PC-3 (cell line): ENCODE measurements at regions not wholly inside any gene's neighbourhood (a gene's known extent, or its start where the extent isn't known, plus 50 kb on each side); places are given as distances from the start of the nearest gene placed in this dataset.

ENCODE experiments used
- ATAC-seq: fragments of 200-7000 bp; cut with Tn5 transposase; 2 replicates; pipeline ENCODE4 v1.9.1; 2020; ENCODE audit warnings: mild to moderate bottlenecking, moderate library complexity
- BruUV-seq: library from RNA; stranded (reverse); fragments of 400-500 nt; replicated peaks from 2 replicates; lab custom pipeline; 2021; lab: Mats Ljungman, UMichigan
- CTCF ChIA-PET: fragments of 300-600 bp; sonication (Branson Sonifier 250); formaldehyde crosslinking; loops from one replicate; lab custom pipeline; 2022; ENCODE audit warnings: antibody characterized with exemption; lab: Charles Lee
- POLR2A ChIA-PET: fragments of 300-600 bp; sonication (Branson Sonifier 250); formaldehyde crosslinking; loops from one replicate; lab custom pipeline; 2022; ENCODE audit warnings: antibody characterized with exemption; ENCODE audit not compliant: unreplicated experiment; lab: Charles Lee
- DNase-seq: peaks from one replicate; pipeline ENCODE4 v3.0.0-alpha.2; 2015
- H2AFZ ChIP-seq: fragments of 300-600 bp; sonication (generic); 2 replicates; pipeline ENCODE4 v1.6.0; 2016; ENCODE audit warnings: antibody characterized with exemption, low read length
- H3F3A ChIP-seq: fragments of 300-600 bp; sonication (generic); one replicate; pipeline ENCODE4 v1.6.0; 2017; ENCODE audit warnings: antibody characterized with exemption, low read length, control low read depth, mild to moderate bottlenecking; ENCODE audit not compliant: unreplicated experiment
- H3K27ac ChIP-seq: fragments of 300-600 bp; sonication (generic); 2 replicates; pipeline ENCODE4 v1.5.1; 2016; ENCODE audit warnings: mild to moderate bottlenecking, low read length
- H3K27me3 ChIP-seq: fragments of 300-600 bp; sonication (generic); 2 replicates; pipeline ENCODE4 v1.6.1; 2016; ENCODE audit warnings: low read length, mixed read lengths
- H3K36me3 ChIP-seq: fragments of 300-600 bp; sonication (generic); 2 replicates; pipeline ENCODE4 v1.6.1; 2016; ENCODE audit warnings: low read depth, mixed run types, low read length, mixed read lengths
- H3K4me1 ChIP-seq: fragments of 300-600 bp; sonication (generic); 2 replicates; pipeline ENCODE4 v1.5.1; 2016; ENCODE audit warnings: low read length; ENCODE audit not compliant: insufficient read depth
- H3K4me2 ChIP-seq: fragments of 300-600 bp; sonication (generic); 2 replicates; pipeline ENCODE4 v1.6.0; 2016; ENCODE audit warnings: low read length
- H3K4me3 ChIP-seq: fragments of 300-600 bp; sonication (generic); 2 replicates; pipeline ENCODE4 v1.5.1; 2016; ENCODE audit warnings: mild to moderate bottlenecking, low read length, mixed read lengths
- H3K79me2 ChIP-seq: fragments of 300-600 bp; sonication (generic); 2 replicates; pipeline ENCODE4 v1.6.1; 2017; ENCODE audit warnings: low read length, mixed read lengths
- H3K9ac ChIP-seq: fragments of 300-600 bp; sonication (generic); 2 replicates; pipeline ENCODE4 v1.6.0; 2016; ENCODE audit warnings: mild to moderate bottlenecking, low read length
- H3K9me2 ChIP-seq: fragments of 300-600 bp; sonication (generic); replicated peaks from 2 replicates; pipeline ENCODE4 v1.6.1; 2016; ENCODE audit warnings: mixed run types, low read length, mixed read lengths
- H3K9me3 ChIP-seq: fragments of 300-600 bp; sonication (generic); 2 replicates; pipeline ENCODE4 v1.6.1; 2016; ENCODE audit warnings: low read length, mixed read lengths
- H4K20me1 ChIP-seq: fragments of 300-600 bp; sonication (generic); 2 replicates; pipeline ENCODE4 v1.6.1; 2016; ENCODE audit warnings: low read length, mixed read lengths
- EZH2 ChIP-seq: fragments of 300-600 bp; sonication (generic); IDR thresholded peaks from one replicate; pipeline ENCODE4 v1.6.1; 2017; ENCODE audit warnings: antibody characterized with exemption, mild to moderate bottlenecking, low read length; ENCODE audit not compliant: unreplicated experiment
- EZH2phosphoT487 ChIP-seq: fragments of 300-600 bp; sonication (generic); IDR thresholded peaks from 2 replicates; pipeline ENCODE4 v1.6.1; 2018; ENCODE audit warnings: mild to moderate bottlenecking, antibody characterized with exemption, low read length, borderline replicate concordance
- intact Hi-C: fragments of 100-400 bp; cut with micrococcal nuclease; formaldehyde crosslinking; loops from 2 replicates; pipeline ENCODE4 v1.9.0; 2023
- TF ChIP-seq, protein P1 (sequence below): fragments of 300-600 bp; sonication (generic); conservative IDR thresholded peaks from 2 replicates; pipeline ENCODE4 v1.5.1; 2017; ENCODE audit warnings: antibody characterized with exemption, low read depth, mild to moderate bottlenecking, low read length

DNA sequence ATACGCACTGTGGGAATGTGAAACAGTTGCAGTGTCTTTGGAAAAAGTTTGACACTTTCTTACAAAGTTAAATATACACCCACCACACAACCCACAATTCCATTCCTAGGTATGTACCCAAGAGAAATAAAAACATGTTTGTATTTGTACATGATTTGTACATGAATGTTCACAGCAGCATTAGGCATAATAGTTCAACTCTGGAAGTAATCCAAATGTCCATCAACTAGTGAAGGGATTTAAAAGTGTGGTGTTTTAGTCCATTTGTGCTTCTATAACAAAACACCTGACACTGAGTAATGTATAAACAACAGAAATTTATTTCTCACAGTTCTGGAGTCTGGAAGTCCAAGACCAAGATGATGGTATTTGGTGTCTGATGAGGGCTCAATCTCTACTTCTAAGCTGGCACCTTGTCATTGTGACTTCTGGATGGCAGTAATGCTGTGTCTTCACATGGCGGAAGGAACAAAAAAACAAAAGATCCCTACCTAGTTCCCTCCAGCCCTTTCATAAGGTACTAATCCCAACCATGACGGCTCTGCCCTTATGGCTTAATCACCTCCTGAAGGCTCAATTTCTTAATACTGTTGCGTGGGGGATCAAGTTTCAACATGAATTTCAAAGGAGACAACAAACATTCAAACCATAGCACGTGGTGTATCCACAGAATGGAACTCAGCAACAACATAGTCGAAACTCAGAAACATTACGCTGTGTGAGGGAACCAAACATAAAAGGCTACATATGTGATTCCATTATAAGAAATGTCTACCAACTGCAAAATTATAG is 120.5 kb downstream of the AQP9 start:
- TF ChIP-seq, protein P1, sequence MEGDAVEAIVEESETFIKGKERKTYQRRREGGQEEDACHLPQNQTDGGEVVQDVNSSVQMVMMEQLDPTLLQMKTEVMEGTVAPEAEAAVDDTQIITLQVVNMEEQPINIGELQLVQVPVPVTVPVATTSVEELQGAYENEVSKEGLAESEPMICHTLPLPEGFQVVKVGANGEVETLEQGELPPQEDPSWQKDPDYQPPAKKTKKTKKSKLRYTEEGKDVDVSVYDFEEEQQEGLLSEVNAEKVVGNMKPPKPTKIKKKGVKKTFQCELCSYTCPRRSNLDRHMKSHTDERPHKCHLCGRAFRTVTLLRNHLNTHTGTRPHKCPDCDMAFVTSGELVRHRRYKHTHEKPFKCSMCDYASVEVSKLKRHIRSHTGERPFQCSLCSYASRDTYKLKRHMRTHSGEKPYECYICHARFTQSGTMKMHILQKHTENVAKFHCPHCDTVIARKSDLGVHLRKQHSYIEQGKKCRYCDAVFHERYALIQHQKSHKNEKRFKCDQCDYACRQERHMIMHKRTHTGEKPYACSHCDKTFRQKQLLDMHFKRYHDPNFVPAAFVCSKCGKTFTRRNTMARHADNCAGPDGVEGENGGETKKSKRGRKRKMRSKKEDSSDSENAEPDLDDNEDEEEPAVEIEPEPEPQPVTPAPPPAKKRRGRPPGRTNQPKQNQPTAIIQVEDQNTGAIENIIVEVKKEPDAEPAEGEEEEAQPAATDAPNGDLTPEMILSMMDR = no peak
- TF ChIP-seq EZH2phosphoT487 (no peak), EZH2 (no peak)
- Histone ChIP-seq H3F3A (no peaks in the 10 kb centered on the region), H3K79me2 (no peaks in the 10 kb centered on the region), H4K20me1 (no peaks in the 10 kb centered on the region), H3K4me3 (no peak overlapping the region), H3K4me2 (no peak overlapping the region), H3K27ac (no peak overlapping the region), H3K9me3 (no peaks in the 10 kb centered on the region), H2AFZ (no peak overlapping the region), H3K9ac (no peak overlapping the region), H3K9me2 (no peaks in the 10 kb centered on the region), H3K27me3 (no peaks in the 10 kb centered on the region), H3K36me3 (no peaks in the 10 kb centered on the region), H3K4me1 (no peaks in the 10 kb centered on the region)
- ChIA-PET POLR2A (no interaction called here), CTCF (no interaction called here)
- no TSS peak for BruUV-seq
- intact Hi-C loops = no loop called here
- ATAC-seq = no peak
- DNase-seq = no peak

DNA sequence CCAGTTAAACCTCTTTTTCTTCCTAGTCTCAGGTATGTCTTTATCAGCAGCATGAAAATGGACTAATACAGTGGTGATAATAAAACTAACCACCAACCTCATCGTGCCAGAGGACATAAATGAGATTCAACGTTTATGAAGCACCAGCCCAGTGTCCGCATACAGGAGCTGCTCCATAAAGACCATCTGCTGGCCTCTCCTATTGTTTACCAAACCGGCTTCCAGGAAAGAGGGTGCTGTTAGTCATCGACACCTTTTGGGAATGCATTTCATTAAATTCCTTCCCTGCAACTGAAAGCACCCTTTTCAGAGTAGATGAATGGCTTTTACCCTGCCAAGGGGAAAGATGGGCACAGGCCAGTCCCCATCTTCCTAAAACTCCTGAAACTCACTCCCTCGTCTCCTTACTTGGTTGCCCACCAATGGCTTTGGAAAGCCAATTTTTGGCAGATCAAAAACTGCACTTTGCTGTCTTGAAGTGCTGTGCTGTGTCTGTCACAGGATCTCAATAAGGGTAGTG is 122.1 kb downstream of the AQP9 start:
- no TSS peak for BruUV-seq
- ChIA-PET POLR2A (no interaction called here), CTCF (no interaction called here)
- no peak overlapping the region for H3K4me3 ChIP-seq
- H3K79me2 ChIP-seq = no peaks in the 10 kb centered on the region
- ATAC-seq (no peak), DNase-seq (no peak)
- H3K9me2 ChIP-seq = no peaks in the 10 kb centered on the region
- no peaks in the 10 kb centered on the region for H3F3A ChIP-seq
- TF ChIP-seq EZH2 (no peak), EZH2phosphoT487 (no peak)
- TF ChIP-seq, protein P1 = no peak
- no peak overlapping the region for H3K9ac ChIP-seq
- no peak overlapping the region for H3K27ac ChIP-seq
- H3K36me3 ChIP-seq = no peaks in the 10 kb centered on the region
- no peaks in the 10 kb centered on the region for H3K27me3 ChIP-seq
- H3K4me1 ChIP-seq = no peaks in the 10 kb centered on the region
- H3K9me3 ChIP-seq = no peaks in the 10 kb centered on the region
- intact Hi-C loops = no loop called here
- H3K4me2 ChIP-seq = no peak overlapping the region
- no peaks in the 10 kb centered on the region for H4K20me1 ChIP-seq
- no peak overlapping the region for H2AFZ ChIP-seq

DNA sequence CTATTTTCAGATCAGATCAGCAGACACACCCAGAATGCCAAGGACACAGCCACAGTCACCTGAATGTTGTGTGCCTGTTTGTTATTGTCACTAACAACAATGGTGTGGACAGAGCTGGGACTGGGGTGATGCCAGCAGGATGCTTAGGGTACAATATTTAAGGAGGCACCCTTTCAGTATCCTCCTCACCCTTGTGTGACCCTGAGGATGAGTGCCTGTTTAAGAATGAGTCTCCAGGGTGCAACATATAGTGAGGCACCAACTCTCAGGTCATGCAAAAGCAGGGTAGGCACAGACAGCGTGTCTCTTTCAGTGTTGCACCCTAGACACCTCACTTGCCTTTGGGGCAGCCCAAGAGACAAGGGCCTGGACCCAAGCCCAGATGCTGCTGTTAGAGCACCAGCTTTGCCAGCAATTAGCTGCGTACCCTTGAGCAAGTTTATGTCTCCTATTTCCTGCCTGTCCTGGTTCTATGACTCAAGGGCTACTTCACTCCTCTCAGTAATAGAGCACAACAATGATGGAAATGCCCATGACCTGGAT is 122.6 kb downstream of the AQP9 start:
- no peaks in the 10 kb centered on the region for H3K79me2 ChIP-seq
- H3F3A ChIP-seq = no peaks in the 10 kb centered on the region
- no peak overlapping the region for H3K4me2 ChIP-seq
- no peak overlapping the region for H3K27ac ChIP-seq
- no peak for ATAC-seq
- H3K9me3 ChIP-seq = no peaks in the 10 kb centered on the region
- TF ChIP-seq, protein P1 = no peak
- TF ChIP-seq EZH2phosphoT487 (no peak), EZH2 (no peak)
- H3K27me3 ChIP-seq = no peaks in the 10 kb centered on the region
- no peaks in the 10 kb centered on the region for H3K36me3 ChIP-seq
- H4K20me1 ChIP-seq = no peaks in the 10 kb centered on the region
- H3K9ac ChIP-seq = no peak overlapping the region
- no peak overlapping the region for H2AFZ ChIP-seq
- ChIA-PET CTCF (no interaction called here), POLR2A (no interaction called here)
- no peaks in the 10 kb centered on the region for H3K9me2 ChIP-seq
- peak; percentile 6 for DNase-seq
- no TSS peak for BruUV-seq
- intact Hi-C loops = no loop called here
- no peak overlapping the region for H3K4me3 ChIP-seq
- H3K4me1 ChIP-seq = no peaks in the 10 kb centered on the region
